ENCODE measurements at regions not wholly inside any gene's neighbourhood (a gene's known extent, or its start where the extent isn't known, plus 50 kb on each side); places are given as distances from the start of the nearest gene placed in this dataset.
A peak's percentile ranks its signal among the peaks of the same experiment; 100 is the strongest.

DNA sequence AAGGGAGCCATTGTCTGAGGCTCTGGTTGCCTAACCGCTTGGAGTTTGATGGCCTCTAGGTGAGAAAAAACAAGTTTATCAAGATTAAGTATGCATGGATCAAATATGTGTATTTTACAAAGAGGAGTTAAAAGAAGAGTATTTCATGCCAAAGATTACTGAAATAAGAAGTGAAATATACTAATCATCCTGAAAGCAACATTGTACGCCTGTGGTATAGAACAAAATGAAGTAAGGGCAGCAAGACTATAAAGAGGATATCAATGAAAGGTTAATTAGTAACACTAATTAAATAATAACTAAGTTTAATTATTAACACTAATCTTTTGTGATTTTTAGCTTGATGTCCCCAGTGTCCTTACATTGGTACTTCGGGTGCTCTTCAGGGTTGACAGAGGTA is 276.7 kb downstream of the CALCRL start:
- Histone ChIP-seq H3K36me3 (ENCODE audit: control insufficient read depth, insufficient read depth, low read length) (no peaks in the 10 kb centered on the region), H3K9me3 (replicated peaks; ENCODE audit: control insufficient read depth, low read depth, low read length) (no peaks in the 10 kb centered on the region), H3K4me3 (ENCODE audit: low read length) (no peak overlapping the region), H3K4me1 (ENCODE audit: control insufficient read depth, insufficient read depth, low read length) (no peaks in the 10 kb centered on the region), H3K27ac (ENCODE audit: low read length) (no peak overlapping the region), H3K27me3 (ENCODE audit: control insufficient read depth, insufficient read depth, low read length) (no peaks in the 10 kb centered on the region)
- 100% methylated on average over 1 of the region's 3 CpGs for WGBS (ENCODE audit: insufficient coverage)
- no peak for DNase-seq

DNA sequence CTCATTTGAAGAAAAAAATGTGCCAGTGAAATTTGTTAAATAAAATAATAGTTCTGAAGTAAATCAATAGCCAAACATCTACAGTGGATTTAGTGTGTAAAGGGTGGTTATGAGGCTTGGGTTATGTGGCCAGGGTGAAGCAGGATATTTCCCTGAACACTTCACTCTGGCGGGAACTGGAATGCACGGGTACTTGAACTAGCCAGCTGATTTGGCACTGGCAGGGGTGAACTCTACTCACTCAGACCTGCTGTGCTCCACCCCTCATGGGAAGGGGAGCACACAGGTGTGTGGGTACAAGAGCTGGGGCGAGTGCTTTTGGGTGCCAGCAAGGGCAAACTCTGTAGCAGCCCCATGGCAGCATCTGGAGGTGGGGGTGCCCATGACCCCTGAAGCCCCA is 278.2 kb downstream of the CALCRL start:
- H3K27me3 ChIP-seq (ENCODE audit: control insufficient read depth, insufficient read depth, low read length), result no peaks in the 10 kb centered on the region
- DNase-seq, result no peak
- no peaks in the 10 kb centered on the region for H3K9me3 ChIP-seq (replicated peaks; ENCODE audit: control insufficient read depth, low read depth, low read length)
- H3K27ac ChIP-seq (ENCODE audit: low read length), result no peak overlapping the region
- H3K36me3 ChIP-seq (ENCODE audit: control insufficient read depth, insufficient read depth, low read length), result no peaks in the 10 kb centered on the region
- WGBS (ENCODE audit: insufficient coverage), result 62% methylated on average over 2 of the region's 3 CpGs
- H3K4me1 ChIP-seq (ENCODE audit: control insufficient read depth, insufficient read depth, low read length), result no peaks in the 10 kb centered on the region
- H3K4me3 ChIP-seq (ENCODE audit: low read length), result no peak overlapping the region

GRCh38 chr2:187168720-187169713 is 279.0 kb downstream of the CALCRL start:
- WGBS (ENCODE audit: insufficient coverage), result no CpG with 5 or more reads among the region's 4 CpGs
- H3K27ac ChIP-seq (ENCODE audit: low read length), result peak overlapping the region; percentile 39
- H3K36me3 ChIP-seq (ENCODE audit: control insufficient read depth, insufficient read depth, low read length), result no peaks in the 10 kb centered on the region
- no peak overlapping the region for H3K4me3 ChIP-seq (ENCODE audit: low read length)
- H3K9me3 ChIP-seq (replicated peaks; ENCODE audit: control insufficient read depth, low read depth, low read length), result no peaks in the 10 kb centered on the region
- peak; percentile 79 for DNase-seq
- no peaks in the 10 kb centered on the region for H3K4me1 ChIP-seq (ENCODE audit: control insufficient read depth, insufficient read depth, low read length)
- no peaks in the 10 kb centered on the region for H3K27me3 ChIP-seq (ENCODE audit: control insufficient read depth, insufficient read depth, low read length)

GRCh38 chr2:187167491-187167890 is 280.6 kb downstream of the CALCRL start:
- Histone ChIP-seq H3K27me3 (ENCODE audit: control insufficient read depth, insufficient read depth, low read length) (no peaks in the 10 kb centered on the region), H3K27ac (ENCODE audit: low read length) (no peak overlapping the region), H3K36me3 (ENCODE audit: control insufficient read depth, insufficient read depth, low read length) (no peaks in the 10 kb centered on the region), H3K9me3 (replicated peaks; ENCODE audit: control insufficient read depth, low read depth, low read length) (no peaks in the 10 kb centered on the region), H3K4me1 (ENCODE audit: control insufficient read depth, insufficient read depth, low read length) (no peaks in the 10 kb centered on the region), H3K4me3 (ENCODE audit: low read length) (no peak overlapping the region)
- DNase-seq, result no peak
- WGBS (ENCODE audit: insufficient coverage), result no CpG with 5 or more reads among the region's 4 CpGs

GRCh38 chr2:187165936-187166610 is 282.0 kb downstream of the CALCRL start:
- WGBS (ENCODE audit: insufficient coverage), result no CpG with 5 or more reads among the region's 1 CpG
- Histone ChIP-seq H3K27ac (ENCODE audit: low read length) (no peak overlapping the region), H3K4me3 (ENCODE audit: low read length) (no peak overlapping the region), H3K36me3 (ENCODE audit: control insufficient read depth, insufficient read depth, low read length) (no peaks in the 10 kb centered on the region), H3K27me3 (ENCODE audit: control insufficient read depth, insufficient read depth, low read length) (no peaks in the 10 kb centered on the region), H3K4me1 (ENCODE audit: control insufficient read depth, insufficient read depth, low read length) (no peaks in the 10 kb centered on the region), H3K9me3 (replicated peaks; ENCODE audit: control insufficient read depth, low read depth, low read length) (no peaks in the 10 kb centered on the region)
- no peak for DNase-seq

DNA sequence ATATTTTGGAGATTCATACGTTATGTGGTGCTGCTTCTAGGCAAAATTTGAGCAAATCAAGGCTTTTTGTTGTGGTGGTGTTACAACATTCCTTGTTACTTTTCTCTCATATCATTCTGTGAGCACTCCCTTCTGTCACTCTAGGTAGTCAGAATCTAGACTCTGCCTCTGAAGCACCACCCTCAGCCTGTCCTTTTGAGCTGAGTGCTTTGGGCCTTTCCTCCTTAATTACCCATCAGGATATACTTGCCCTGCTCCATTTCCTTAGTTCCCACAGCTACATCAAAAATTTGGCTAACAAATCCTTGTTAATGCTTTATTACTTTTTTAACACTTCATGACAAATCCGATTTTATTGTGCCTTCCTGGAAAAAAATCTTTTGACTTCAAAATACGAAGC is 289.6 kb downstream of the CALCRL start:
- H3K4me3 ChIP-seq (ENCODE audit: low read length), result no peak overlapping the region
- no peaks in the 10 kb centered on the region for H3K4me1 ChIP-seq (ENCODE audit: control insufficient read depth, insufficient read depth, low read length)
- no peaks in the 10 kb centered on the region for H3K36me3 ChIP-seq (ENCODE audit: control insufficient read depth, insufficient read depth, low read length)
- WGBS (ENCODE audit: insufficient coverage), result no CpG with 5 or more reads among the region's 3 CpGs
- H3K9me3 ChIP-seq (replicated peaks; ENCODE audit: control insufficient read depth, low read depth, low read length), result peaks cover 16% of the 10 kb centered on the region
- no peak for DNase-seq
- no peak overlapping the region for H3K27ac ChIP-seq (ENCODE audit: low read length)
- no peaks in the 10 kb centered on the region for H3K27me3 ChIP-seq (ENCODE audit: control insufficient read depth, insufficient read depth, low read length)

DNA sequence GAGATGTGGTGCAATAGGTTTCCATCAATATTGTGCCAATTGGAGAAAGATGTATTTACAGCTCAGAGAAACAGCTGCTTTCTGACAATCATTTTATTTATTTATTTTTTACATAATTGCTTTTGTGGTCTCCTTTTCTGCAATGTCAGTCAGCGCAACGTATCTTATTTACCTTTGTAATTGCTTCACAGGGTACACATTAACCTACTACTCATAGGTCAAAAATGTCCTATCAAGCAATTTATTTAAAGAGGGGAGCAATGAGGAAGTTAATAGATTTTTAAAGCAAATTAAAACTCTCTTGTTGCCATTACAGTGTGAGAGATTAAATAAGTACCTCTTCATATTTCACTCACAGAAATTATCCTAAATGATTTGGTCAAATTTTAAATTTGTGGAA is 291.0 kb downstream of the CALCRL start:
- Histone ChIP-seq H3K9me3 (replicated peaks; ENCODE audit: control insufficient read depth, low read depth, low read length) (peaks cover 16% of the 10 kb centered on the region), H3K27me3 (ENCODE audit: control insufficient read depth, insufficient read depth, low read length) (no peaks in the 10 kb centered on the region), H3K4me3 (ENCODE audit: low read length) (no peak overlapping the region), H3K36me3 (ENCODE audit: control insufficient read depth, insufficient read depth, low read length) (no peaks in the 10 kb centered on the region), H3K4me1 (ENCODE audit: control insufficient read depth, insufficient read depth, low read length) (no peaks in the 10 kb centered on the region), H3K27ac (ENCODE audit: low read length) (no peak overlapping the region)
- no CpG with 5 or more reads among the region's 2 CpGs for WGBS (ENCODE audit: insufficient coverage)
- no peak for DNase-seq

DNA sequence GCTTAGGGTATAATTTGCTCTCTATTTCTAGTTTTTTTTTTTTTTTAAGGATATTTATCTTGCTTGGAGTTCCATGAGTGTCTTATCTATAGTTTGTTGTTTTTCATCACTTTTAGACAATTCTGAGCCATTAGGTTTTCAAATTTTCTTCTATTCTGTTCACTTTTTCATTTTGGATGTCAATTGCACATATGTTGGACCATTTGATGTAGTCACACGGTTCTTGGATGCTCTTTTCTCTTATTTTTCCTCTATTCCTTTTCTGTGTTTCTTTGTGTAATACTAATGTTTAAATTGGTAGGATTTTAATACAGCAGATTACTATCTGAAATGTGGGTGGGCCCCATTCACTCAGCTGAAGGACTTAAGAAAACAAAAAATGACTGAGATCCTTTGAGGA is 292.6 kb downstream of the CALCRL start:
- no peaks in the 10 kb centered on the region for H3K4me1 ChIP-seq (ENCODE audit: control insufficient read depth, insufficient read depth, low read length)
- no CpG with 5 or more reads among the region's 1 CpG for WGBS (ENCODE audit: insufficient coverage)
- H3K4me3 ChIP-seq (ENCODE audit: low read length), result no peak overlapping the region
- H3K36me3 ChIP-seq (ENCODE audit: control insufficient read depth, insufficient read depth, low read length), result no peaks in the 10 kb centered on the region
- no peak overlapping the region for H3K27ac ChIP-seq (ENCODE audit: low read length)
- H3K9me3 ChIP-seq (replicated peaks; ENCODE audit: control insufficient read depth, low read depth, low read length), result peaks cover 16% of the 10 kb centered on the region
- H3K27me3 ChIP-seq (ENCODE audit: control insufficient read depth, insufficient read depth, low read length), result no peaks in the 10 kb centered on the region
- no peak for DNase-seq

DNA sequence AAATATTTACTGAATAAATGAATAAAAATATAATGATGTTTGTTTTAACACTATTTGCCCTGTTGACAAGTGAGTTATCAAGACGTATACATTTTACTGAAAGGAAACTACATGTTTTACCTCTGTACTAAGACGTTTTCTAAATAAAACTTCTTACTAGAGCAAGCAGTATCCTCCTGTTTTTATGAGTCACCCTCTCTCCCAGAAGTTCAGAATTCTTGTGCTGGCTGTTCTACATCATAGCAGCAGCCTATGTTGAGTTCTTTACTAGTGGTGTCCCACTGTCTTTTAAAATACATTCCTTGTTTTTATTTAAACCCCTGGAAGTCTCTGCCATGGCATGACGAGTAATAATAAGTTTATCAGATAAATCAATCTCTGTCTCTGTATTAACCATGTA is 297.4 kb downstream of the CALCRL start:
- no peaks in the 10 kb centered on the region for H3K27me3 ChIP-seq (ENCODE audit: control insufficient read depth, insufficient read depth, low read length)
- WGBS (ENCODE audit: insufficient coverage), result no CpG with 5 or more reads among the region's 3 CpGs
- DNase-seq, result no peak
- no peaks in the 10 kb centered on the region for H3K36me3 ChIP-seq (ENCODE audit: control insufficient read depth, insufficient read depth, low read length)
- peaks cover 8% of the 10 kb centered on the region for H3K9me3 ChIP-seq (replicated peaks; ENCODE audit: control insufficient read depth, low read depth, low read length)
- H3K4me1 ChIP-seq (ENCODE audit: control insufficient read depth, insufficient read depth, low read length), result no peaks in the 10 kb centered on the region
- H3K27ac ChIP-seq (ENCODE audit: low read length), result no peak overlapping the region
- no peak overlapping the region for H3K4me3 ChIP-seq (ENCODE audit: low read length)

DNA sequence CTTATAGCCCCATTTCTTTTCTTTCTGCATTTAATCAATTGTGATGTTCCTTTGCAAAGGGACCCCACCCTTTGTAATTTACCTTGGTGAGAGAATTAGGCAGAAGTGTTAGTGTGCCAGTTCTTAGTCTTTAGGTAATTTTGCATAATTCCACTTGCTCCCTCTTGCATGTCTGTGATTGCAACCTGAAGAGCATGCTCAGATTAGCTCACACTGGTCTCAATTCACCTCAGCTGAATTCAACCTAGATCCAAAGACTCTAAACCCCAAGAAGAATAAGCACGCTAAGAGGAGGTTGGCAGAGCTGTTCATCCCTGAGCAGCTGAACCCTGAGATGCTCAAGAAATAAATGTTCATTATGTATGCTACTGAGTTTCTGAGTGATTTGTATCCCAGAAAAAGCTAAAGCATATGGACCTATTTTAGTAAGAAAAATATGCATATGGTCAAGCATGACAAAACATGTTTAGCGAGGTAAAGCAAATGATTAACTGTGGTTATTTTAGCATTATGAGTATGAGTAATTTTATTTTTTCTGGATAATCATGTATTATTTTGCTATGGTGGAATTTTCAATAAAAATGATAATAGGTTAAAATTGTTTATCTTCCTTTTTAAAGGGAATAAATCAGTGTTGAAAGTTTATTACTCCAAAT is 299.2 kb upstream of the ZSWIM2 start:
- Histone ChIP-seq H3K9me3 (replicated peaks; ENCODE audit: control insufficient read depth, low read depth, low read length) (no peaks in the 10 kb centered on the region), H3K36me3 (ENCODE audit: control insufficient read depth, insufficient read depth, low read length) (no peaks in the 10 kb centered on the region), H3K27ac (ENCODE audit: low read length) (no peak overlapping the region), H3K27me3 (ENCODE audit: control insufficient read depth, insufficient read depth, low read length) (no peaks in the 10 kb centered on the region), H3K4me1 (ENCODE audit: control insufficient read depth, insufficient read depth, low read length) (no peaks in the 10 kb centered on the region), H3K4me3 (ENCODE audit: low read length) (no peak overlapping the region)
- DNase-seq, result no peak
- no CpG with 5 or more reads among the region's 2 CpGs for WGBS (ENCODE audit: insufficient coverage)

All from muscle of leg (tissue), 3 donors.